ENCODE measurements at regions not wholly inside any gene's neighbourhood (a gene's known extent, or its start where the extent isn't known, plus 50 kb on each side); places are given as distances from the start of the nearest gene placed in this dataset.
"Not testable (repeated sequence)": the region's sequence is repeated elsewhere in the genome, so short reads cannot be mapped to it uniquely, and the experiment has no call there.

DNA sequence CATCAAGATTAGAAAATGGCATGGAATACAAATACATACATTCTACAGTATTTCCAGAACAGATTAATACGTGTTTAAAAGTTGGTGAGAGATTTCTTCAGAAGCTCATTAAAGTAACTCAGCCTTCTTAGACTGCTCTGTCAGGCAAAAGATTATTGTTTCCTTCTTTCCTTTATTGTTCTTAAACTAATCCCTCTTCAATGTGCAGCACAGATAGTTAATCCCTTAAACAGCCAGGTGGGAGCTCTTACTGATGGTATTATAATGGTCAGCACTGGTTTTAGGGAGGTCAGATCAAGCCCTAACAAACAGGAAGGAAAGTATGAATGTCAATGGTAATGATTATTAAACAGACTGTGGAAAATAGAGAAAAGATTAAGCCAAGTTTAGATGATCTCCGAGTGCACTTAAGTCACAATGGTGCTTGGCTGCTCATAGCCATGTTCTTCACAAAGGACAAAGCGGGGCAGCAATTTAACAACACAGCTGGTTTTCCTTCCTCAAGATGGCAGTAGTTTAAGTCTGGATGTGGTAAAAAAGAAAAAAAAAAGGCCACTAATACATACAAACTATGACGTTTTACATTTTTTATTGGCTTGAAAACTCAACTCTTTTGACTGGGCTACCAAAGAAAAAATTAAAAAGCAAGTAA is 992.6 kb downstream of the PCDH9 start:
- DNase-seq (ENCODE audit: low read depth): no peak

DNA sequence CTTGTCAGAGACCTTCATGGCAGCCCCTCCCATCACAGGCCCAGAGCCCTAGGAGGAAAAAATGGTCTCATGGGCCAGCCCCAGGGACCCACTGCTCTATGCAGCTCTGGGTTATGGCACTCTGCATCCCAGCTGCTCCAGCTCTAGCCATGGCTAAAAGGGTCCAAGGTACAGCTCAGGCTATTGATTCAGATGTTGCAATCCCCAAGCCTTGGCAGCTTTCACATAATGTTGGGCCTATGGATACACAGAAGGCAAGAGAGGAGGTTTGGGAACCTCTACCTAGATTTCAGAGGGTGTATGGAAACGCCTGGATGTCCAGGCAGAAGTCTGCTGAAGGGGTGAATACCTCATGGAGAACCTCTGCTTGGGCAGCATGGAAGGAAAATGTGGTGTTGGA is 996.0 kb downstream of the PCDH9 start:
- DNase-seq (ENCODE audit: low read depth): no peak

GRCh38 chr13:66231958-66232357 is 998.2 kb downstream of the PCDH9 start:
- not testable (repeated sequence) for DNase-seq (ENCODE audit: low read depth)

DNA sequence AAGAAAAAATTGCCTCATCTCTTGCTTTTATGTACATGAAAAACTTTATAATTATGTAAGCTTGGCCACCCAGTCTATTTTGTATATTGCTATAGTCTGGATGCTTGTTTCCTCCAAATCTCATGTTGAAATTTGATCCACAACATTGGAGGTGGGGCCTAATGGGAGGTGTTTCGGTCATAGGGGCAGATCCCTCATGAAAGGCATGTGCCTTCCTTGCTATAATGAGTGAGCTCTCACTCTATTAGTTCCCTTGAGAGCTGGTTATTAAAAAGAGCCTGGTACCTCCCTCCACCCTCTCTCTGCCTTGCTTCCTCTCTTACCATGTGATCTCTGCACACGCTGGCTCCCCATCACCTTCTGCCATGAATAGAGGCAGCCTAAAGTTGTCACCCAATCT is 1005.1 kb downstream of the PCDH9 start:
- no peak for DNase-seq (ENCODE audit: low read depth)

DNA sequence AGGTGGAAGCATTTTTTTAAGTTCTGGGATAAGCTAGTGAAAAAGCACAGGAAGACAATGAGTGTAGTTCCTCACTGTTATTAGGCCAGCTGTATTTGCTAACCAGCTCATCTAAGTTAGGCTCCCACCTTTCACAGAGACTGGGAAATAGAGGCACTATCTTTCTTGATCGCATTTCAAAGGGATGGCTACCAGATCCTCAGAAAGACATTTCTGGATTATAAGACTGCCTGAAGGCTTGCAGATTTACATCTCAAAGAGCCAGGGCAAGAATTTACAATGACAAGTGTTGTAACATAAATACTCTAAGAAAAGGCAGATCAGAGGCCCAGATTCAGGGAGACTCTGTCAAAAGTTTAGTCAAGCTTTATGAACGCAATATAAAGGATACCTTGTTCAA is 1005.5 kb downstream of the PCDH9 start:
- DNase-seq (ENCODE audit: low read depth): no peak

DNA sequence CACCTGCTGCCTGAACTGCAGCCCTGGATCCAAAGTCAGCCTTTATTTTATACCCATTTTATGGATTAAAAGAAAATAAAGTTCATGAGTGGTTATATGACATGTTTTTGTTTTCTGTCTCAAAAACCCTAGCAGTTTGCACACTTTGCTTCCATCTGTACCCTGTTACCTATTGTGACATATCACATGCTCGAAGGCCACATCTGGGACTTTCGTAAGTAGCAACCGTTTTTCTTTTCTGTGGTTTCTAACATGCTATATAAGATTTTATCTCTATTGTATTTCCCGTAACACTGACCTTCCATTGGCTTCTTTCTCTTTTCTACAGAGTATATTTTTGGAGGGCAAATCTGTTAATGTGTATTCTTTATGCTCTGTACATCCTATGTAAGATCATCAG is 1007.2 kb downstream of the PCDH9 start:
- no peak for DNase-seq (ENCODE audit: low read depth)

- DNase-seq (ENCODE audit: low read depth): no peak
Measured at GRCh38 chr13:66222127-66222526, 1008.0 kb downstream of the PCDH9 start.

DNA sequence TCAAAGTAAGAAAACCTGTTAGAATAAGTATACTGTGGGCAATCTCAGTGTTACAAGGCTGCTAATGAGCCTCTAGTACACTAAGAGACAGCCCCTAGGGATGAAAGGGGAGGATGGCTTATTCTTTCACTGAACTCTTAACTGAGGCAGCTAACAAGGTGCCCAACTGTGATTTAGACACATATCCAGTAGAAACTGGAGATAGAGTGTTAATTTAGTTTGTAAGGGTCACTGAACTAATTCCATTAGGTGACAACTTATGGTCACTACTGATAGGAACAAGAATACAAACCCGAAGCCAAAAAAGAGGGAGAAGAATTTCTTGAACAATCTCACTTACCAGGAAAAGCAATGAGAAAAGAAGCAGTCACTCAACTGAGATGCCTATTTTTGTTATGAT is 1010.6 kb downstream of the PCDH9 start:
- no peak for DNase-seq (ENCODE audit: low read depth)

- no peak for DNase-seq (ENCODE audit: low read depth)
Measured at GRCh38 chr13:66218583-66218982, 1011.6 kb downstream of the PCDH9 start.

- no peak for DNase-seq (ENCODE audit: low read depth)
Measured at GRCh38 chr13:66216728-66217127, 1013.4 kb downstream of the PCDH9 start.

- no peak for DNase-seq (ENCODE audit: low read depth)
Measured at GRCh38 chr13:66214467-66214866, 1015.7 kb downstream of the PCDH9 start.

DNA sequence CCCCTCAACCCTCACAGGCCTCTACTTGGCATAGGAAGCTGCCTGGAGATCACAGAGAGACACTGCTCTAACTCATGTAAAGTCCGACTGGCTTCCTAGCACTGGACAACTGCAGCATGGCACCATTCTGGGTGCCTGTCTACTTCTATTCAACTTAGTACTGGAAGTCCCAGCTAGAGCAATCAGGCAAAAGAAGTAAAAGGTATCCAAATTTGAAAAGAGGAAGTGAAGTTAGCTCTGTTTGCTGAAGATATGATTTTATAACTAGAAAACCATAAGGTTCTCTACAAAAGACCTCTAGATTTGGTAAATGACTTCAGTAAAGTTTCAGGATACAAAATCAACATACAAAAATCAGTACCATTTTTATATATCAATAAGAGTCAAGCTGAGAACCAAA is 1017.6 kb downstream of the PCDH9 start:
- no peak for DNase-seq (ENCODE audit: low read depth)

DNA sequence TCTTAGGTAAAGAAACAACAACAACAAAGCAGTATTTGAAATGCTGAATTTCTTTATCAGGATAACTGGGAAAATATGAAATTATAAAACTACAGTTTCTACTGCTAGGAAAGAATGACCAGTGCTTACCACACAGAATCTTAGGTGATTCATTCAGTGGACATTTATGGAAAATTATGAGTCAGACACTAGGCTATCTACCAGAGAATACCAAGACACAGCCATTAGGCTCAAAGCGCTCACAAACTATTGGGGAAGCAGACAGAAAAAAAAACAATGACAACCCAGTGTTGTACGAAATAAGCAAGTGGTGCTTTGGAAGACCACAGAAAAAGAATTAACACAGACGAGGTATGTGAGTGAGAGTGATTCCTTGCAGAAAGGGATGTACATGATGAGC is 1019.5 kb downstream of the PCDH9 start:
- no peak for DNase-seq (ENCODE audit: low read depth)

- no peak for DNase-seq (ENCODE audit: low read depth)
Measured at GRCh38 chr13:66208589-66208988, 1021.5 kb downstream of the PCDH9 start.

- DNase-seq (ENCODE audit: low read depth): no peak
Measured at GRCh38 chr13:66207610-66208009, 1022.5 kb downstream of the PCDH9 start.

- no peak for DNase-seq (ENCODE audit: low read depth)
Measured at GRCh38 chr13:66205807-66206206, 1024.3 kb downstream of the PCDH9 start.

DNA sequence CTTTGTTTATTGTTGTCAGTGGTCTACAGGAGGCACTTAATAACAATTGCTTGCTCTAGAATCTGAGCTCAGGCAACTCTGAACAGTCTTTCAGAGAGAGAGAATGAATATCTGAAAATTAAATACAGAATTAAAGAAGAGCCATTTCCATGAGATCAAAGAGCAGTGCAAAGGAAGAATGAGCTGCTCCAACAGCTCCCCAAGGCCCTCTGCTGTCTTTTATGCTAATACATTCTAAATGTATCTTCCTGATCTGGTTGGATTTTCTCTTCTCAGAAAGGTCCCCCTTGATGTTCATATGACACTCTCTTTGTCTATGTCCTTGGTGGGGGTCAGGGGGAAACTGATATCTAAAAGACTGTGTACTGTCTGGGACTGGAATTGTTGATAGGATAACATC is 1029.6 kb downstream of the PCDH9 start:
- DNase-seq (ENCODE audit: low read depth): no peak

GRCh38 chr13:66195238-66195637 is 1034.9 kb downstream of the PCDH9 start:
- no peak for DNase-seq (ENCODE audit: low read depth)

DNA sequence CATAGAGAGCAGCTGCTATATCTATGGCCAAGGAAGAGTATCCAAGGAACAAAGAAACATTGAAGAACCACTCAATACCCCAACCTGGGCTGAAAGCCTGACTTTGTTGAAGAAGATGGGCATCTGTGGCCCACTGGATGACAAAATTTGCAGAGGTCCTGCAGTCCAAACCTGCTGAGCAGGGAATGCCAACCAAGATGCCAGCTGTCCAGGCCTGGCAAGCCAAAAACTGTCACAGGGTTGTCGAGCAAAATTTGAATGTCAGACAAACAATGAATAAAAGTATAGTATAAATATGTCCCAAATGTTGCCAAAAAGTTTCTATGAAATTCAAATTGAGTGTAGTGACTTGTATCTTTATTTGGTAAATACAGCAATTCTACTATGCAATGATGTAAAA is 1040.2 kb downstream of the PCDH9 start:
- no peak for DNase-seq (ENCODE audit: low read depth)

DNA sequence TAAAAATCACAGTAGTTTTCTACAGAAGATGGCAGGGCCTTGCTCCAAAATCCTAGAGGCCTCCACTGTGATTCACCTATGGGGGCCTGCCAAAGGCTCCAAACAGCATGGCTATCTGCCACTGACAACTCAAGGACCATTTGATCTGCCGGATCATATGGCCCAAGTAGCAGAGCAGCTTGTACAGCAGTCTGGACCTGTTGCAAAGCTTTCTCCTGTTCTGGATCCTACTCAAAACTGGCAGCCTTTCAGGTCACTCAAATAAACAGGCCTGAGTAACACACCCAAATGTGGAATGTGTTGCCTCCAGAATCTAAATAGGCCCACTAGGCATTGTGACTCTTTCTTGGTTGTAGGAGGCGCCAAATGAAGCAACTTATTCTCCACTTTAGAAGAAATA is 1049.3 kb downstream of the PCDH9 start:
- no peak for DNase-seq (ENCODE audit: low read depth)

- DNase-seq (ENCODE audit: low read depth): no peak
Measured at GRCh38 chr13:66171920-66172319, 1058.2 kb downstream of the PCDH9 start.

- DNase-seq (ENCODE audit: low read depth): no peak
Measured at GRCh38 chr13:66162470-66162869, 1067.7 kb downstream of the PCDH9 start.

- no peak for DNase-seq (ENCODE audit: low read depth)
Measured at GRCh38 chr13:66159511-66159910, 1070.6 kb downstream of the PCDH9 start.

DNA sequence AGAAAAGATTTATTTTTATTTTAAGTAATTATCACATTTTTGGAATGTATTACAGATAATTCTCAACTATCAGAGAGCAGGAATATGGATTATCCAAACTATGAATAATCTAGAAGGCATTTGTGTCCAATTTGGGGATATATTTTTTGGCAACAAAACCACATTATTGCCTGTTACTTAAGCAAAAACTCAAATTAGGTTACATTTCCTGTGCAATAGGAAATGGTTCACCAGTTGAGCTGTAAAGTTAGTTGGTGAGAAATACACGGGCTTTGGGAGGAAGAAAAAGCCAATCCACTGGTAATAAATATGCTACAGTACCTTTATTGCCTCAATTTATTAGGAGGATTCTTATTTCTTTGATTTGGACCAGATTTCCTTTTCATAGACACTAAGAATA is 1075.2 kb downstream of the PCDH9 start:
- DNase-seq (ENCODE audit: low read depth): no peak

- no peak for DNase-seq (ENCODE audit: low read depth)
Measured at GRCh38 chr13:66154354-66154753, 1075.8 kb downstream of the PCDH9 start.

All from Daoy (cell line).